IMR-90 (cell line): ENCODE measurements at regions not wholly inside any gene's neighbourhood (a gene's known extent, or its start where the extent isn't known, plus 50 kb on each side); places are given as distances from the start of the nearest gene placed in this dataset.

ENCODE experiments used
- ATAC-seq: fragments of 200-7000 bp; cut with Tn5 transposase; 2 replicates; pipeline ENCODE4 v1.9.1; 2020; ENCODE audit warnings: low read depth, mild to moderate bottlenecking, moderate library complexity
- BruUV-seq: library from RNA; stranded (reverse); fragments of 400-500 nt; replicated peaks from 2 replicates; lab custom pipeline; 2021; lab: Mats Ljungman, UMichigan
- CTCF ChIA-PET: fragments of 300-600 bp; formaldehyde crosslinking; extraction: SDS; loops from one replicate; lab custom pipeline; 2021; ENCODE audit warnings: antibody characterized with exemption; lab: Yijun Ruan, JAX
- POLR2A ChIA-PET: fragments of 300-600 bp; sonication (Branson Sonifier 250); formaldehyde crosslinking; loops from one replicate; lab custom pipeline; 2022; ENCODE audit warnings: antibody characterized with exemption; ENCODE audit not compliant: unreplicated experiment; lab: Charles Lee
- DNase-seq: peaks from one replicate; pipeline ENCODE4 v3.0.0; 2013
- H2AFZ ChIP-seq: replicated peaks from 2 replicates; pipeline ENCODE3; 2013; ENCODE audit warnings: low read length, mild to moderate bottlenecking; ENCODE audit not compliant: poor library complexity
- H2AK5ac ChIP-seq: 2 replicates; pipeline ENCODE4 v1.6.1; 2013; ENCODE audit warnings: low read depth, low read length, inconsistent platforms
- H2AK9ac ChIP-seq: replicated peaks from 2 replicates; pipeline ENCODE3; 2013; ENCODE audit warnings: mild to moderate bottlenecking, low read depth, low read length, moderate library complexity; ENCODE audit not compliant: poor library complexity
- H2BK120ac ChIP-seq: 2 replicates; pipeline ENCODE4 v1.6.1; 2013; ENCODE audit warnings: low read depth, low read length, inconsistent platforms
- H2BK15ac ChIP-seq: 3 replicates; pipeline ENCODE4 v1.6.1; 2013; ENCODE audit warnings: low read depth, low read length, inconsistent platforms
- H2BK20ac ChIP-seq: 2 replicates; pipeline ENCODE4 v1.6.1; 2013; ENCODE audit warnings: low read depth, mild to moderate bottlenecking, inconsistent platforms, low read length, moderate library complexity
- H2BK5ac ChIP-seq: 2 replicates; pipeline ENCODE4 v1.6.1; 2013; ENCODE audit warnings: mild to moderate bottlenecking, low read depth, low read length, inconsistent platforms; ENCODE audit not compliant: poor library complexity, severe bottlenecking
- H3K14ac ChIP-seq: replicated peaks from 2 replicates; pipeline ENCODE4 v1.6.1; 2013; ENCODE audit warnings: low read depth, low read length, inconsistent platforms
- H3K18ac ChIP-seq: 2 replicates; pipeline ENCODE4 v1.6.1; 2013; ENCODE audit warnings: low read depth, low read length, control low read depth
- H3K23ac ChIP-seq: 2 replicates; pipeline ENCODE4 v1.6.1; 2013; ENCODE audit warnings: low read depth, low read length, inconsistent platforms
- H3K27ac ChIP-seq: 2 replicates; pipeline ENCODE4 v1.5.1; 2013; ENCODE audit warnings: mild to moderate bottlenecking, control low read depth, low read length; ENCODE audit not compliant: insufficient read depth
- H3K27me3 ChIP-seq: 2 replicates; pipeline ENCODE4 v1.6.1; 2013; ENCODE audit warnings: low read length; ENCODE audit not compliant: control insufficient read depth, insufficient read depth
- H3K36me3 ChIP-seq: 2 replicates; pipeline ENCODE4 v1.6.1; 2013; ENCODE audit warnings: low read length, mixed read lengths; ENCODE audit not compliant: control insufficient read depth, insufficient read depth
- H3K4ac ChIP-seq: 2 replicates; pipeline ENCODE4 v1.6.1; 2013; ENCODE audit warnings: low read depth, low read length, inconsistent platforms
- H3K4me1 ChIP-seq: 2 replicates; pipeline ENCODE4 v1.6.1; 2013; ENCODE audit warnings: low read length, mixed read lengths; ENCODE audit not compliant: control insufficient read depth, insufficient read depth
- H3K4me2 ChIP-seq: 2 replicates; pipeline ENCODE4 v1.6.1; 2013; ENCODE audit warnings: low read depth, mild to moderate bottlenecking, control low read depth, low read length, moderate library complexity
- H3K4me3 ChIP-seq: 2 replicates; pipeline ENCODE4 v1.5.1; 2013; ENCODE audit warnings: low read depth, mild to moderate bottlenecking, control low read depth, low read length, moderate library complexity; ENCODE audit not compliant: insufficient read depth
- H3K56ac ChIP-seq: 2 replicates; pipeline ENCODE4 v1.6.1; 2013; ENCODE audit warnings: low read length, inconsistent platforms; ENCODE audit not compliant: insufficient read depth; ENCODE audit errors: extremely low read depth
- H3K79me1 ChIP-seq, 2 experiments: 2 replicates each; pipeline ENCODE4 v1.6.1; 2013; ENCODE audit warnings: low read length in 2 of 2, inconsistent platforms in 1 of 2, low read depth in 1 of 2
- H3K9ac ChIP-seq: 2 replicates; pipeline ENCODE4 v1.6.1; 2013; ENCODE audit warnings: low read depth, low read length, control low read depth
- H3K9me1 ChIP-seq: 2 replicates; pipeline ENCODE4 v1.6.1; 2013; ENCODE audit warnings: low read length, inconsistent platforms; ENCODE audit not compliant: insufficient read depth
- H3K9me3 ChIP-seq: 2 replicates; pipeline ENCODE4 v1.6.1; 2013; ENCODE audit warnings: low read length; ENCODE audit not compliant: control insufficient read depth, insufficient read depth
- H4K20me1 ChIP-seq: 2 replicates; pipeline ENCODE4 v1.6.1; 2013; ENCODE audit warnings: low read length, inconsistent platforms; ENCODE audit not compliant: insufficient read depth
- H4K5ac ChIP-seq: 2 replicates; pipeline ENCODE4 v1.6.1; 2013; ENCODE audit warnings: mild to moderate bottlenecking, low read depth, low read length, control low read depth
- H4K8ac ChIP-seq, 2 experiments: 2 replicates each; pipeline ENCODE4 v1.6.1; 2013; ENCODE audit warnings: low read depth in 2 of 2, low read length in 2 of 2, control low read depth in 1 of 2, inconsistent platforms in 1 of 2
- H4K91ac ChIP-seq: 2 replicates; pipeline ENCODE4 v1.6.1; 2013; ENCODE audit warnings: low read depth, low read length, inconsistent platforms; ENCODE audit not compliant: insufficient read depth
- BHLHE40 ChIP-seq: fragments of 150-350 bp; IDR thresholded peaks from 2 replicates; pipeline ENCODE4 v1.6.1; 2016; ENCODE audit warnings: mild to moderate bottlenecking, low read depth, low read length
- CEBPB ChIP-seq: IDR thresholded peaks from 2 replicates; pipeline ENCODE4 v1.6.1; 2012; ENCODE audit warnings: low read depth, low read length, improper control_type of control experiment
- CHD1 ChIP-seq: IDR thresholded peaks from 2 replicates; pipeline ENCODE4 v1.6.1; 2012; ENCODE audit warnings: low read depth, low read length, improper control_type of control experiment
- FOS ChIP-seq: fragments of 150-350 bp; IDR thresholded peaks from 2 replicates; pipeline ENCODE4 v1.6.1; 2016; ENCODE audit warnings: low read depth, low read length
- MAFK ChIP-seq: IDR thresholded peaks from 2 replicates; pipeline ENCODE4 v1.6.1; 2012; ENCODE audit warnings: low read depth, low read length, improper control_type of control experiment
- MAZ ChIP-seq: IDR thresholded peaks from 2 replicates; pipeline ENCODE4 v1.6.1; 2012; ENCODE audit warnings: low read depth, mild to moderate bottlenecking, low read length, improper control_type of control experiment, moderate library complexity, borderline replicate concordance
- MXI1 ChIP-seq: IDR thresholded peaks from 2 replicates; pipeline ENCODE4 v1.6.1; 2012; ENCODE audit warnings: low read depth, mild to moderate bottlenecking, low read length, moderate library complexity, borderline replicate concordance
- NFE2L2 ChIP-seq: fragments of 150-350 bp; IDR thresholded peaks from 2 replicates; pipeline ENCODE4 v1.6.1; 2016; ENCODE audit warnings: low read depth, mild to moderate bottlenecking, low read length
- POLR2A ChIP-seq: IDR thresholded peaks from 2 replicates; pipeline ENCODE4 v1.6.1; 2012; ENCODE audit warnings: mild to moderate bottlenecking, low read depth, low read length
- RAD21 ChIP-seq: IDR thresholded peaks from 2 replicates; pipeline ENCODE4 v1.6.1; 2012; ENCODE audit warnings: low read length, improper control_type of control experiment
- RCOR1 ChIP-seq: IDR thresholded peaks from 2 replicates; pipeline ENCODE4 v1.6.1; 2012; ENCODE audit warnings: mild to moderate bottlenecking, low read length, improper control_type of control experiment; ENCODE audit not compliant: insufficient replicate concordance
- RFX5 ChIP-seq: IDR thresholded peaks from 2 replicates; pipeline ENCODE4 v1.8.0; 2012; ENCODE audit warnings: low read depth, mild to moderate bottlenecking, low read length, moderate library complexity
- SMC3 ChIP-seq: fragments of 150-350 bp; IDR thresholded peaks from 2 replicates; pipeline ENCODE4 v1.6.1; 2016; ENCODE audit warnings: low read depth, mild to moderate bottlenecking, antibody characterized with exemption, low read length, moderate library complexity
- WGBS, 2 experiments: methylation state at CpG; one replicate each; pipeline versions ENCODE4 v1.1.5 to v1.1.7; 2013; ENCODE audit warnings: missing lambda C conversion rate in 2 of 2; ENCODE audit not compliant: insufficient read length in 1 of 2; ENCODE audit errors: extremely low coverage in 2 of 2; 5-methylcytosine and 5-hydroxymethylcytosine counted together
- dilution Hi-C: fragments of 300-500 bp; cut with HindIII; formaldehyde crosslinking; loops from one replicate; pipeline ENCODE4 v1.14.3; 2018; ENCODE audit warnings: low sequenced_read_pairs; ENCODE audit not compliant: unreplicated experiment
- in situ Hi-C: fragments of 300-500 bp; cut with MboI; formaldehyde crosslinking; loops from 3 replicates; pipeline ENCODE4 v1.14.3; 2019; ENCODE audit warnings: low sequenced_read_pairs, inconsistent platforms, mixed read lengths
- intact Hi-C: fragments of 100-400 bp; cut with micrococcal nuclease; formaldehyde crosslinking; loops from 2 replicates; pipeline ENCODE4 v1.10.0; 2022
- TF ChIP-seq, protein P1 (sequence below): fragments of 150-350 bp; IDR thresholded peaks from 2 replicates; pipeline ENCODE4 v1.6.1; 2016; ENCODE audit warnings: low read depth, mild to moderate bottlenecking, low read length, moderate library complexity, borderline replicate concordance
- TF ChIP-seq, protein P2 (sequence below): conservative IDR thresholded peaks from 2 replicates; pipeline ENCODE4 v1.5.1; 2012; ENCODE audit warnings: mild to moderate bottlenecking, low read depth, low read length, improper control_type of control experiment
- TF ChIP-seq, protein P3 (sequence below): fragments of 150-350 bp; IDR thresholded peaks from 2 replicates; pipeline ENCODE4 v1.6.1; 2017; ENCODE audit warnings: mild to moderate bottlenecking, antibody characterized with exemption, low read length, low read depth

DNA sequence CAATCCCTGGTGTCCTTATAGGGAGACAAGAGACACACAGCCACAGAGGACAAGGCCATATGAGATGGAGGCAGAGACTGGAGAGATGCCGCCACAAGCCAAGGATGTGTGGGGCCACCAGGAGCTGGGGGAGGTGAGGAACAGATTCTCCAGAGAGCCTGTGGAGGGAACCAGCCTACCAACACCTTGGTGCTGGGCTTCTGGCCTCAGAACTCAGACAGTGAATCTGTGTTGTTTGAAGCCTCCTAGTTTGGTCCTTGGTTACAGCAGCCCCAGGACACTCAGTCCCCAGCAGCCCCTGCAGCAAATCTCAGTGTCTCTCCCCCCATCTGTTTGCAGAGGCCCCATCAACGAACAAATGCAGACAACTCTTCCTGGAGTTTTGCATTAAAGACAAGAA, 73.2 kb upstream of the BHLHE23 start:
- dilution Hi-C loops (no loop called here), intact Hi-C loops (no loop called here)

More for the DNA sequence above, 73.2 kb upstream of the BHLHE23 start:
- H2BK5ac ChIP-seq = no peak overlapping the region
- H3K4me2 ChIP-seq = no peak overlapping the region
- H3K27me3 ChIP-seq = peaks cover 5% of the 10 kb centered on the region
- H3K9me3 ChIP-seq = no peaks in the 10 kb centered on the region
- no TSS peak for BruUV-seq
- no peak overlapping the region for H3K4ac ChIP-seq
- no peak overlapping the region for H2BK20ac ChIP-seq
- no peak overlapping the region for H2BK15ac ChIP-seq
- no peak overlapping the region for H3K23ac ChIP-seq
- ChIA-PET POLR2A (no interaction called here), CTCF (no interaction called here)
- WGBS, 2 experiments = no CpG with 5 or more reads among the region's 2 CpGs
- no peak overlapping the region for H3K14ac ChIP-seq
- no peak overlapping the region for H3K4me3 ChIP-seq
- no peak overlapping the region for H2AK9ac ChIP-seq
- H2BK120ac ChIP-seq = no peak overlapping the region
- H3K27ac ChIP-seq = no peak overlapping the region
- no peaks in the 10 kb centered on the region for H3K9me1 ChIP-seq
- H3K56ac ChIP-seq = no peak overlapping the region
- no peak overlapping the region for H4K5ac ChIP-seq
- no peak overlapping the region for H3K18ac ChIP-seq
- H3K36me3 ChIP-seq = no peaks in the 10 kb centered on the region
- no peaks in the 10 kb centered on the region for H3K79me1 ChIP-seq
- no peak overlapping the region for H3K9ac ChIP-seq
- H3K4me1 ChIP-seq = no peaks in the 10 kb centered on the region
- no peak overlapping the region for H4K8ac ChIP-seq
- H4K20me1 ChIP-seq = no peaks in the 10 kb centered on the region
- TF ChIP-seq, protein P1, sequence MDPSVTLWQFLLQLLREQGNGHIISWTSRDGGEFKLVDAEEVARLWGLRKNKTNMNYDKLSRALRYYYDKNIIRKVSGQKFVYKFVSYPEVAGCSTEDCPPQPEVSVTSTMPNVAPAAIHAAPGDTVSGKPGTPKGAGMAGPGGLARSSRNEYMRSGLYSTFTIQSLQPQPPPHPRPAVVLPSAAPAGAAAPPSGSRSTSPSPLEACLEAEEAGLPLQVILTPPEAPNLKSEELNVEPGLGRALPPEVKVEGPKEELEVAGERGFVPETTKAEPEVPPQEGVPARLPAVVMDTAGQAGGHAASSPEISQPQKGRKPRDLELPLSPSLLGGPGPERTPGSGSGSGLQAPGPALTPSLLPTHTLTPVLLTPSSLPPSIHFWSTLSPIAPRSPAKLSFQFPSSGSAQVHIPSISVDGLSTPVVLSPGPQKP = no peak
- TF ChIP-seq SMC3 (no peak), BHLHE40 (no peak), CHD1 (no peak), CEBPB (no peak), RCOR1 (no peak), RAD21 (no peak), NFE2L2 (no peak), POLR2A (no peak), MAFK (no peak), MAZ (no peak), RFX5 (no peak), MXI1 (no peak), FOS (no peak)
- TF ChIP-seq, protein P2, sequence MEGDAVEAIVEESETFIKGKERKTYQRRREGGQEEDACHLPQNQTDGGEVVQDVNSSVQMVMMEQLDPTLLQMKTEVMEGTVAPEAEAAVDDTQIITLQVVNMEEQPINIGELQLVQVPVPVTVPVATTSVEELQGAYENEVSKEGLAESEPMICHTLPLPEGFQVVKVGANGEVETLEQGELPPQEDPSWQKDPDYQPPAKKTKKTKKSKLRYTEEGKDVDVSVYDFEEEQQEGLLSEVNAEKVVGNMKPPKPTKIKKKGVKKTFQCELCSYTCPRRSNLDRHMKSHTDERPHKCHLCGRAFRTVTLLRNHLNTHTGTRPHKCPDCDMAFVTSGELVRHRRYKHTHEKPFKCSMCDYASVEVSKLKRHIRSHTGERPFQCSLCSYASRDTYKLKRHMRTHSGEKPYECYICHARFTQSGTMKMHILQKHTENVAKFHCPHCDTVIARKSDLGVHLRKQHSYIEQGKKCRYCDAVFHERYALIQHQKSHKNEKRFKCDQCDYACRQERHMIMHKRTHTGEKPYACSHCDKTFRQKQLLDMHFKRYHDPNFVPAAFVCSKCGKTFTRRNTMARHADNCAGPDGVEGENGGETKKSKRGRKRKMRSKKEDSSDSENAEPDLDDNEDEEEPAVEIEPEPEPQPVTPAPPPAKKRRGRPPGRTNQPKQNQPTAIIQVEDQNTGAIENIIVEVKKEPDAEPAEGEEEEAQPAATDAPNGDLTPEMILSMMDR = no peak
- TF ChIP-seq, protein P3, sequence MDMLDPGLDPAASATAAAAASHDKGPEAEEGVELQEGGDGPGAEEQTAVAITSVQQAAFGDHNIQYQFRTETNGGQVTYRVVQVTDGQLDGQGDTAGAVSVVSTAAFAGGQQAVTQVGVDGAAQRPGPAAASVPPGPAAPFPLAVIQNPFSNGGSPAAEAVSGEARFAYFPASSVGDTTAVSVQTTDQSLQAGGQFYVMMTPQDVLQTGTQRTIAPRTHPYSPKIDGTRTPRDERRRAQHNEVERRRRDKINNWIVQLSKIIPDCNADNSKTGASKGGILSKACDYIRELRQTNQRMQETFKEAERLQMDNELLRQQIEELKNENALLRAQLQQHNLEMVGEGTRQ = no peak
- DNase-seq (no peak), ATAC-seq (no peak)
- in situ Hi-C loops = no loop called here
- no peak overlapping the region for H4K91ac ChIP-seq
- H2AK5ac ChIP-seq = no peak overlapping the region
- no peak overlapping the region for H2AFZ ChIP-seq
